Tongue (tissue), 2 donors: ENCODE measurements at regions not wholly inside any gene's neighbourhood (a gene's known extent, or its start where the extent isn't known, plus 50 kb on each side); places are given as distances from the start of the nearest gene placed in this dataset. TPM values are rescaled to one million over a fixed set of nuclear protein-coding genes. Genes with fewer than 3 reads are reported as not detected.

Source experiments
- DNase-seq: peaks from one replicate; pipeline ENCODE4 v3.0.0-alpha.2; 2015
- small RNA-seq: library from RNA; depleted of rRNA; stranded (forward); fragments of <200 nt; gene quantifications from one replicate; pipeline ENCODE3, GENCODE V24; 2014; ENCODE audit warnings: low replicate concordance

DNA sequence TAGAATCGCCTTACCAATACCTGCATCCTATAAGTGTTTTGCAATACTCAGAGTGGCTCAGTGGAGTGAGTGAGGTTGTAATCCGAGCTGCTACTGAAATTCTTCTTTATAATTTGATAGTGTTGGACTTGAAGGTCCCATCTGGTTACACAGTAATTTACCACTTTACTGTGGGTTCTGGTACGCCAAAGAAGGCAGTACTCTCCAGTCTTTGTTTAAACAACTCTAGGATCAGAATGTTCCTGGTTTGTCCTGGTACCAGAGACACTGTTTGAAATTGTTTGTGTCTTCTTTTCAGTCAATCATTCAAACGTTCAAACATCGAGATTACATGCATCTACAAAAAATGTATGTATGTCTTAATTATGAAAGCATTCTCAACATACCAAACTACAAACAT is 51.3 kb upstream of the AMN1 start:
- no peak for DNase-seq

DNA sequence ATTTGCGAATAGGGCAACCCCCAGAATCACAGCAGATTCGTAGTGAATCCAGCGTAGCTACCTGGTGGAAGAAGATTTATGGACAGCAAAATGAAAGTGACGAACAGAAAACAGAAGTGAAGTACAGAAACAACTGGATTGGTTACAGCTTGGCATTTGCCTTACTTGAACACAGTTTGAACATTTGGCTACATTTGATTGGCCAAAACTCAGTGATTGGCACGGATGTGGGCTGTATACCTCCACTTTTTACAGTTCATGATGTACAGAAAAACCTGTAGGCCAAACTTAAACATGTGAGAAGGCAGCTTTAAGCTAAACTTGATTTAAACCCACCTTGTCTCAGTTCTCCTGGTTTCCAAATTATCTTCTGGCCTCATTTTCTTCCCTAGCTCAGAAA is 49.9 kb upstream of the AMN1 start:
- no peak for DNase-seq

Small RNA genes lying in the stretch of these regions (small RNA-seq; reads per million reads assigned to genes)
- gene RF00402, result not detected
- not detected for gene RNU6-1069P
